T-helper 1 cell (primary cell): ENCODE measurements at regions not wholly inside any gene's neighbourhood (a gene's known extent, or its start where the extent isn't known, plus 50 kb on each side); places are given as distances from the start of the nearest gene placed in this dataset.
"Not testable (repeated sequence)": the region's sequence is repeated elsewhere in the genome, so short reads cannot be mapped to it uniquely, and the experiment has no call there.

Experiments
- DNase-seq, 5 donors: peaks; one replicate each; pipeline ENCODE4 v3.0.0-alpha.2; 2012 to 2020

DNA sequence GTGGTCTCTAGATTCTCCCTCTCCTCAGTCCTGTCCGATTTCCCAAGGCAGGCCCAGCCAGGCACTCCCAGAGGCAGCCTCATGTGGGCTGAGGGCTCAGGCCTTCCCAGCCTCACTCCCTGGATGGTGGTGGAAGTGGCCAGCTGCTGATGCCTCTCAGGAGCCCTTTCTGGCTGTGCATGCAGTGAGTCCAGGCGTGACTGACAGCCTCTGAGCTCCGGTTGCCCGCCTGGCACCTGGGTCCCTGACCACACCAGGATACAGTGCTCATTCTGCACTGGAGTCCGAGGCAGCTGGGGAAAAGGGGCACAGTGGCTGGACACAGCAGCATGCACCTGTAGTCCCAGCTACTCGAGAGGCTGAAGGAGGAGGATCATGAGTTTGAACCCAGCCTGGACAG is 132.6 kb downstream of the CUL2 start:
- no peak for DNase-seq

GRCh38 chr10:34956756-34957155 is 133.4 kb downstream of the CUL2 start:
- no peak for DNase-seq

GRCh38 chr10:34955391-34955790 is 134.8 kb downstream of the CUL2 start:
- no peak for DNase-seq

- DNase-seq: no peak
Observed at GRCh38 chr10:34954142-34954541, 136.0 kb downstream of the CUL2 start.

GRCh38 chr10:34951263-34951887 is 136.3 kb upstream of the PARD3 start:
- not testable (repeated sequence) for DNase-seq

DNA sequence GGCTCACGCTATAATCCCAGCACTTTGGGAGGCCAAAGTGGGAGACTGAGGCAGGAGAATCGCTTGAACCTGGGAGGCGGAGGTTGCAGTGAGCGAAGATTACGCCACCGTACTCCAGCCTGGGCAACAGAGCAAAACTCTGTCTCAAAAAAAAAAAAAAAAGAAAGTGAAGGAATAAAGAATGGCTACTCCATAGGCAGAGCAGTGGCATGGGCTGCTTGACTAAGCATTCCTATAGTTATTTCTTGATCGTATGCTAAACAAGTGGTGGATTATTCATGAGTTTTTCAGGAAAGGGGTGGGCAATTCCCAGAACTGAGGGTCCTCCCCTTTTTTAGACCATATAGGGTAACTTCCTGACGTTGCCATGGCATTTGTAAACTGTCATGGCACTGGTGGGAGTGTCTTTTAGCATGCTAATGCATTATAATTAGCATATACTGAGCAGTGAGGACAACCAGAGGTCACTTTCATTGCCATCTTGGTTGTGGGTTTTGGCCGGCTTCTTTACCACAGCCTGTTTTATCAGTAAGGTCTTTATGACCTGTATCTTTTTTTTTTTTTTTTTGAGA is 130.9 kb upstream of the PARD3 start:
- not testable (repeated sequence) for DNase-seq

GRCh38 chr10:34941471-34942357 is 126.6 kb upstream of the PARD3 start:
- no peak for DNase-seq

DNA sequence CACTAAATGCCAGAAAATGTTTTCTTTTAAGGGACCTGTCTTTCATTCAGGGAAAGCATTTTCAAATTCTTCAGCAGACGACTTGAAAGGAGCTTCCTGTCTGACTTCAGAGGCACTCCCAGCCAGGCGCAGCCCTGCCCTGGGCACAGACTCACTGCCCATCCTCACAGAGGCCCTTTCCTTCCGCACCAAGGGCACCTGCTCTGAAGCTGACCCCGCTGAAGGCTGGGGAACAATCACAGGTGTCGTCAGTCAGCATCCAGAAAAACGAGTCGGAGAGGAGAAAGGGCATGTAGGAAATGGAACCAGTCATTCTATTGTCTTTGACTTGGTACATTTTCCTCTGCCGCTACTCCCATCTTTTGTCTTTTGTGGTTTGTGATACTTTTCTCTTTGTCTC is 125.3 kb upstream of the PARD3 start:
- DNase-seq: no peak

DNA sequence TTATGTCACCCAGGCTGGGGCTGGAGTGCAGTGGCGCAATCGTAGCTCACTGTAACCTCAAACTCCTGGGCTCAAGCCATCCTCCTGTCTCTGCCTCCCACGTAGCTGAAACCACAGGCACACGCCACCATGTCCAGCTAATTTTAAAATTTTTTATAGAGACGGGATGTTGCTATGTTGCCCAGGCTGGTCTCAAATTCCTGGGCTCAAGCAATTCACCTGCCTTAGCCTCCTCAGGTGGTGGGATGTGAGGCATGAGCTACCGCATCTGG is 123.2 kb upstream of the PARD3 start:
- no peak for DNase-seq

DNA sequence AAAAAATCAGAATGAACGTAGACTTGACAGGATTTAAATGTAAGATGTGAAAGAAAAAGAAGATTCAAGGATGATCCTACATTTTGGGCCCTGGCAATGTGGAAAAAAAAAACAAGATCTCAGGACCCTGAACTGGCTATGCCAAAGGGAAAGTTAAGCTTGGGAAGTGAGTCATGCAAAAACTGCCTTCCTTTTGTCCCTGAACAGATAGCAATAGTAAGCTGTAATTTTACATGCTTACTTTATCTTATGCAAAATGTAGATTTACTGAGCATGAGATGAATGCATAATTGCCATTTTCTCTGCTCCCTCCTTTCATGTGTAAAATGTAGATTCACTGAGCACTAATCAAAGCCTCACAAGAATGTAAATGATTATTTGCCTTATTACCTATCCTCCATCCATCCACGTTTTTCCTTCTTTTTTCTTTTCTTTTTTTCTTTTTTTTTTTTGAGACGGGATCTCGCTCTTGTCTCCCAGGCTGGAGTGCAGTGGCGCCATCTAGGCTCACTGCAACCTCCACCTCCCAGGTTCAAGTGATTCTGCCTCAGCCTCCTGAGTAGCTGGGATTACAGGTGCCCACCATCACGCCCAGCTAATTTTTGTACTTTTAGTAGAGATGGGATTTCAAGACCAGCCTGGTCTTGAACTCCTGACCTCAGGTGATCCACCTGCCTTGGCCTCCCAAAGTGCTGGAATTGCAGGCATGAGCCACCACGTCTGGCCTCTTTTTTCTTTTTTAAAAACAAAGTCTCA is 122.7 kb upstream of the PARD3 start:
- not testable (repeated sequence) for DNase-seq

- DNase-seq: no peak
Observed at GRCh38 chr10:34936061-34936460, 121.0 kb upstream of the PARD3 start.

- no peak for DNase-seq
Observed at GRCh38 chr10:34933676-34934075, 118.6 kb upstream of the PARD3 start.

DNA sequence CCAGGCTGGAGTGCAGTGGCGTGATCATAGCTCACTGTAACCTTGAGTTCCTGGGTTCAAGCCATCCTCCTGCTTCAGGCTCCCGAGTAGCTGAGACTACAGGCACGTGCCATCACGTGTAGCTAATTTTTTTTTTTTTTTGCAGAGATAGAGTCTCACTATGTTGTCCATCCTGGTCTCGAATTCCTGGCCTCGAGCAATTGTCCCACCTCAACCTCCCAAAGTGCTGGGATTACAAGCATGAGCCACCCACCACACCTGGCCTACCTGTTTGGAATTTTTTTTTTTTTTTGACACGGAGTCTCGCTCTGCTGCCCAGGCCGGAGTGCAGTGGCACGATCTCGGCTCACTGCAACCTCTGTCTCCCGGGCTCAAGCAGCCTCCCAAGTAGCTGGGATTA is 117.1 kb upstream of the PARD3 start:
- no peak for DNase-seq

DNA sequence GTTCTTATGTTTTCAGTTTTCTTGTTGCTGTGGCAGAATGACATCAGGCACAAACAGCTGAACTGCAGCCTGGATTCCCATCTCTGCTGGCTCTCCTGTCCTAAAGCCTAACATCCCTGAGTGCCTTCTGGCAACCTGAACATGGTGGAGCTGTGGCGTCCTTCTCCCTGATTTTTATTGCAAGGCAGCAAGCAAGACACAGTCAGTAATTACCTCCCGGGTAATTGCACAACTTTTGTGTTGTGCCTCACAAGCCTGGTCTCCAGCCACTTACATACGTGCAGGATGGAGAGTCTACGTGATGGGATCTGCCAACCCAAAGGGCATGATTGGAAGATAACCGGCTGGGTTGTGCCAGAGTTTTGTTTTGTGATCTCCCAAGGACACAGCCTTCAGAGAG is 116.1 kb upstream of the PARD3 start:
- no peak for DNase-seq

GRCh38 chr10:34922138-34922537 is 107.0 kb upstream of the PARD3 start:
- no peak for DNase-seq

- DNase-seq: no peak
Observed at GRCh38 chr10:34920578-34920977, 105.5 kb upstream of the PARD3 start.

DNA sequence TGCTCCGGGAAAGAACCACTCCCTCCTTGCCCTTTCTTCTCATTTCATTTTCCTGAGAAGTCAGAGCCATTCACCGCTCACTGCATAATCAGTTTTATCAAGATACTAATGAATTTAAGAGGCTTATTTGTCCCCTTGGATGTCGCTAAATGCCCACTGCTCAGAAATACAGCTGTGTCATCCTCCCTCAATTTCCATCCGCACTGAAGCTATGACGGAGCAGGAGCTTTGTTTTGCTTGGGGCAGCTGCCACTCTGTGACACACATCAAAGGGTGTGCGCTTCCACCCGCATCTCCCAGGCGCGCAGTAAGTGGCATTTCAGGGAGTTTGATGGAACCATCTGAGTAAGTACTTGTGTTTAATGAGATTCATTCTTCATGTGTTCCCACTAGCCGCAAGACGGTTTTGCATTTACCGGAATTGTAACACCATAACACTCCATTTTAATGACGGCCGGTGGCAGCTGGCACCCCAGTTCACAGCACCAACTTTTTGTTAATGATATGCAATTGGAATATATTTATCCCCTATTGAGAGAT is 103.8 kb upstream of the PARD3 start:
- DNase-seq: no peak

DNA sequence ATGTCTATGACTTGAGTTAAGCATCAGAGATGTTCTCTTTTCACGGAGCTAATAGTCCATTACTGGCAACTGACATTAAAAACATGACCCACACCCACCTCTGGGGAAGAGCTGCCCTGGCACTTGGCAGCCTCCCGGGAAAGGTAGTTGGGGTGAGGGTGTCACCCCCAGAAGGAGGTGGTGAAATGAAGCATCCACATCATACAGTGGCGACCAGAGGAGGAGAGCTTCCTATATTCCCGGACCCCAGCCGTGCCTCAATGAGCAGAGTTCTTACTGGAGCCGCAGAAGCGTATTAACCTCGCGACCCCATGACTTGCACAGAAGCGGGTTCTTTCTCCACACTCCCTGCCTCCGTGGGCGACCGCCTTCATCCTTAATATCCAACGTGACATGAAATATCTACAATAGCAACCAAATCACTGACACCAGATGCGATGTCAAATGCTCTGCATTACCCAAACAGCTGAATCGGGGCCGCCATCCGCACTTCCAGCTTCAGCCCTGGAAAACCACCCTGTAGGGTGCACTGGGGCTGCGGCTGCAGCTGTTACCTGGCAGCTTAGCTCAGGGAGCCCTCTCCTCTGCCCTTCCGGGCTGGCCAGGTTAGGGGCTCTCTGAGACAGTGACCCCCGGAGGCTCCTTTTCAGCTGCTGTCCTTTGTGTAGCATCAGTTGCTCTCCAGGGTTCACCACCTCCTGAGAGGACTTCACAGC is 103.1 kb upstream of the PARD3 start:
- DNase-seq: no peak

- peak in 1 of 5 donors; percentile 3 for DNase-seq
Observed at GRCh38 chr10:34916314-34916713, 101.2 kb upstream of the PARD3 start.

GRCh38 chr10:34912771-34913170 is 97.7 kb upstream of the PARD3 start:
- no peak for DNase-seq

GRCh38 chr10:34911661-34912205 is 96.6 kb upstream of the PARD3 start:
- DNase-seq: no peak

GRCh38 chr10:34908481-34908880 is 93.4 kb upstream of the PARD3 start:
- DNase-seq: no peak
